ENCODE measurements at regions not wholly inside any gene's neighbourhood (a gene's known extent, or its start where the extent isn't known, plus 50 kb on each side); places are given as distances from the start of the nearest gene placed in this dataset.

GRCh38 chr22:26115266-26115665 lies 54.0 kb upstream of the SEZ6L start:
- no peak for TF ChIP-seq CTCF (IDR thresholded peaks at IDR 0.05)
- Histone ChIP-seq H3K4me3 (no peak overlapping the region), H3K27ac (no peak overlapping the region), H3K4me1 (no peaks in the 10 kb centered on the region), H3K36me3 (no peaks in the 10 kb centered on the region), H3K27me3 (no peaks in the 10 kb centered on the region), H3K9me3 (no peaks in the 10 kb centered on the region)
- no peak for DNase-seq (ENCODE audit: low spot score)

Measured in right atrium auricular region (tissue), 2 donors.